ENCODE measurements at regions not wholly inside any gene's neighbourhood (a gene's known extent, or its start where the extent isn't known, plus 50 kb on each side); places are given as distances from the start of the nearest gene placed in this dataset.
"Not testable (repeated sequence)": the region's sequence is repeated elsewhere in the genome, so short reads cannot be mapped to it uniquely, and the experiment has no call there.

DNA sequence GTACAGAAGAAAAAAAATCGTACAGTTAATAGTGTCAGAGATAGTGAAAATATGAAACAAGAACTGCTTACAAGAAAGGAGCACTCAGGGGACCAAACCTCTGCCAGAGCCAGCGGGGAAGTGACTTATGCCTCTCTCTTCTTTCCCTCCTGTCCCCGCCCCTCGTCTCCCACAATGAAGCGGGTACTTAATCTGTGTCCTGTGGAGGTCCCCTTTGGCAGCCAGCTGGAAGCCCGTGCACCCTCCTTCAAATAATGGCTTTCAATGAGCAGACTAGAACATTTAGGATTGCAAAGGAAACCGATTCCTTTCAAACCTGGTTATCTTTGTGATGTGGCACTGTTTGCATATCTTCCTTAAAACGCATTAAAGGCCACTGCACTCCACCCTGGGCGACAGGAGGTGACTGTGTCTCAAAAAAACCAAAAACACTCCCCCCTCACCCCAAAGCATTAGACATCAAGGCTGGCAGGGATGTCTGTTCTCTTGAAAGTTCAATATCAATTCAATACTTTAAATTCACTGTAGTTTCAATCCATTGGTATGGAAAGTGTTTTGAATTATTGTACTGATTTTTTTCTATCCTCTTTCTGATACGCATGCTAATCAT is 51.7 kb downstream of the PPIAL4C start:
- H3K9me3 ChIP-seq; H3K27me3 ChIP-seq (replicated peaks in 1 of 7); DNase-seq; intact Hi-C loops (cut with DNase I; ENCODE audit: low total_unique reads); H3K36me3 ChIP-seq: not testable (repeated sequence)
- H3K4me1 ChIP-seq: peaks cover 0 to 17% (median 8%) of the 10 kb centered on the region in 6 donors
- WGBS, 5 donors: 38 to 68% (median 54%) methylated on average over 2 to 8 of the region's 10 CpGs
- H3K27ac ChIP-seq: peak overlapping the region in 7 of 8 donors; percentile 91 to 96 (median 95)
- peak overlapping the region in 1 of 8 donors; percentile 67 for H3K4me3 ChIP-seq

DNA sequence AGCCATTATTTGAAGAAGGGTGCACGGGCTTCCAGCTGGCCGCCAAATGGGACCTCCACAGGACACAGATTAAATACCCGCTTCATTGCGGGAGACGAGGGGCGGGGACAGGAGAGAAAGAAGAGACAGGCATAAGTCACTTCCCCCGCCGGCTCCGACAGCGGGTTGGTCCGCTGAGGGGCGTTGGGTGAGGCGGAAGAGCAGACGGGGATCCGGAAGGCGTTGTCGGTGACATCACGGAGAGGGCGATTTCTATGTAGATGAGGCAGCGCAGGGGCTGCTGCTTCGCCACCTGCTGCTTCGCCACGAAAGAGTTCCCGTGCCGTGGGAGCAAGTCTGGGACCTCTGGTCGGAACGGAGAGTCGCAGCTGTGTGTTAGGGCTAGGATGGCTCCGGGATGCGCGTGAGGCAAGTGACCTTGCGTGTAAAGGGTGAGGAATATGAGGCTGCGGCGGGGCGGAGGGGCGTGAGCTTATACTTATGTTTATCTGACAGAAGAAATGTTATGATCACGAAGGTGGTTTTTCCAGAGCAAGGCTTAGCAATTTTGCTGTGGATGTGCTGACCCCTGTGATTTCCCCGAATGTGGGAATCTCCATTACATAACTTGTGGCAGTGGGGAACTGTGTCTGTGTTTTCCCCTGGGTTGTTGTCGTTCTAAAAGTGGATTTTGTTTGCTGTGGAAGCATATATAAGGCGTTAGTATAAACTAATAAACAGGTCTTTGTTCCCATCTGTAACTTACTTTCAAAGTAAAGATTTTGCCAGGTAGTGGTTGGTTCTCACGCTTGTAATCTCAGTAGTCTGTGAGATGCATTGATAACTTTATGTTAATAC is 52.9 kb downstream of the PPIAL4C start:
- H3K9me3 ChIP-seq; intact Hi-C loops (cut with DNase I; ENCODE audit: low total_unique reads); H3K36me3 ChIP-seq; H3K27me3 ChIP-seq (replicated peaks in 1 of 7): not testable (repeated sequence)
- TF ChIP-seq, protein P1, sequence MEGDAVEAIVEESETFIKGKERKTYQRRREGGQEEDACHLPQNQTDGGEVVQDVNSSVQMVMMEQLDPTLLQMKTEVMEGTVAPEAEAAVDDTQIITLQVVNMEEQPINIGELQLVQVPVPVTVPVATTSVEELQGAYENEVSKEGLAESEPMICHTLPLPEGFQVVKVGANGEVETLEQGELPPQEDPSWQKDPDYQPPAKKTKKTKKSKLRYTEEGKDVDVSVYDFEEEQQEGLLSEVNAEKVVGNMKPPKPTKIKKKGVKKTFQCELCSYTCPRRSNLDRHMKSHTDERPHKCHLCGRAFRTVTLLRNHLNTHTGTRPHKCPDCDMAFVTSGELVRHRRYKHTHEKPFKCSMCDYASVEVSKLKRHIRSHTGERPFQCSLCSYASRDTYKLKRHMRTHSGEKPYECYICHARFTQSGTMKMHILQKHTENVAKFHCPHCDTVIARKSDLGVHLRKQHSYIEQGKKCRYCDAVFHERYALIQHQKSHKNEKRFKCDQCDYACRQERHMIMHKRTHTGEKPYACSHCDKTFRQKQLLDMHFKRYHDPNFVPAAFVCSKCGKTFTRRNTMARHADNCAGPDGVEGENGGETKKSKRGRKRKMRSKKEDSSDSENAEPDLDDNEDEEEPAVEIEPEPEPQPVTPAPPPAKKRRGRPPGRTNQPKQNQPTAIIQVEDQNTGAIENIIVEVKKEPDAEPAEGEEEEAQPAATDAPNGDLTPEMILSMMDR (IDR thresholded peaks at IDR 0.05 in 8 of 11, conservative IDR thresholded peaks at IDR 0.05 in 3 of 11): peak in 2 of 11 experiments; percentile 15 to 33
- TF ChIP-seq POLR2A (IDR thresholded peaks at IDR 0.05) (peak in 1 of 3 donors; percentile 19), POLR2AphosphoS5 (IDR thresholded peaks at IDR 0.05) (peak; percentile 89 to 96 (median 91))
- DNase-seq: peak; percentile 99
- Histone ChIP-seq H3K4me3 (peak overlapping the region; percentile 25 to 67 (median 36)), H3K27ac (peak overlapping the region; percentile 91 to 96 (median 95)), H3K4me1 (peaks cover 0 to 17% (median 8%) of the 10 kb centered on the region in 6 donors)
- 0 to 1% (median 1%) methylated on average over 37 to 40 of the region's 41 CpGs for WGBS, 5 donors

DNA sequence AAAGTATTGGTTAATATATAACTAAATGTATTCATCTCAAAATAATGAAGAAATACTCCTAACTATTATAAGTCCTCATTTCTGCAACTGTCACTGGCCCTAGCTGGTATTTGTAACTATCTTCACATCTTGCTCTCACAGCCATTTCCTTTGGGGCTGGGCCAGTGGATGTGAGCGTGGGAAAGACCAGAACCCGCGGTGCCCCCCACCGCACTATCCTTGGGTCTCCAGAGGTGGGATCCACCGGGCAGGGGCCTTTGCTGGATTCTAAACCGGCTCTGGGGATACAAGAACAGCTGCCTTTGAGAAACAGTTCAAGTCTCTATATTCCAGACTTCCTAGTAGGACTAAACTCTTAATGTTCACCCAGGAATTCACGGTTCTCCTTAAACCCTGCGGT is 54.8 kb downstream of the PPIAL4C start:
- H3K27me3 ChIP-seq (replicated peaks in 1 of 7); DNase-seq; H3K4me3 ChIP-seq; H3K9me3 ChIP-seq; H3K36me3 ChIP-seq; intact Hi-C loops (cut with DNase I; ENCODE audit: low total_unique reads): not testable (repeated sequence)
- peak overlapping the region in 1 of 8 donors; percentile 28 for H3K27ac ChIP-seq
- 79 to 92% (median 84%) methylated on average over 5 to 8 of the region's 8 CpGs for WGBS, 5 donors
- peaks cover 0 to 13% (median 8%) of the 10 kb centered on the region in 6 donors for H3K4me1 ChIP-seq

DNA sequence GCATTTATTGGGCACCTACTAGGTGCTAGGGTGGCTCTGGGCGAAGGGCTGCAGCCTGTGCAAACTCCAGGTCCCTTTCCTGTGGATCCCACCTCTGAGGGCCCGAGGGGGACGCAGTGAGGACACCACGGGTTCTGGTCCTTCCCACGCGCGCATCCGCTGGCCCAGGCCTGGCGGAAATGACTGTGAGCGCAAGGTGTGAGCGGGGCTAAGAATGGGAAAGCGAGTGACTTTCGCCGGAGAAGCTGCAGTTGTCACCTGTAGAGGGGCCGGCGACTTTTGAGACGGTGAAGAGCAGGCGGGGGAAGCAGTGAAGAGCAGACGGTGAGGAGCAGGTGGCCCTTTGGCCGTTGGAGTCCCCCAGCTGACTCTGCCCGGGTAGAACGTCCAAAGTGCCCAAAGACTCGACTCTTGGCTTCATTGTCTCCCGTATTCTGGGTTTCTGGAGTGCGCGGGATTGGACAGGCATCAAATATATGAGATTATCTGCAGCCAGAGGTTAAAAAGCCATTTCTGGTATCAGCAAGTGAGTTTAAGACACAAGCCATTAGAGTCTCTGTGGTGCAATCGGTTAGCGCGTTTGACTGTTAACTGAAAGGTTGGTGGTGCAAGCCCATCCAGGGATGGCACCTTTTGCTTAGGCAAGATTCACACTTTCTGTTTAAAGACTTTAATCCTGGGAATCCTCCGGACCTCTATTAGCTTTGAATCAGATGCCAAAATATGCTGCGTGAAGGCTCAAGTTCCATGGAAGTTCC is 55.4 kb downstream of the PPIAL4C start:
- H3K36me3 ChIP-seq; H3K9me3 ChIP-seq; H3K4me3 ChIP-seq; H3K27me3 ChIP-seq (replicated peaks in 1 of 7); intact Hi-C loops (cut with DNase I; ENCODE audit: low total_unique reads): not testable (repeated sequence)
- peak overlapping the region in 1 of 8 donors; percentile 28 for H3K27ac ChIP-seq
- 78 to 93% (median 89%) methylated on average over 21 to 29 of the region's 31 CpGs for WGBS, 5 donors
- peak; percentile 75 for DNase-seq
- peaks cover 0 to 13% (median 6%) of the 10 kb centered on the region in 6 donors for H3K4me1 ChIP-seq

DNA sequence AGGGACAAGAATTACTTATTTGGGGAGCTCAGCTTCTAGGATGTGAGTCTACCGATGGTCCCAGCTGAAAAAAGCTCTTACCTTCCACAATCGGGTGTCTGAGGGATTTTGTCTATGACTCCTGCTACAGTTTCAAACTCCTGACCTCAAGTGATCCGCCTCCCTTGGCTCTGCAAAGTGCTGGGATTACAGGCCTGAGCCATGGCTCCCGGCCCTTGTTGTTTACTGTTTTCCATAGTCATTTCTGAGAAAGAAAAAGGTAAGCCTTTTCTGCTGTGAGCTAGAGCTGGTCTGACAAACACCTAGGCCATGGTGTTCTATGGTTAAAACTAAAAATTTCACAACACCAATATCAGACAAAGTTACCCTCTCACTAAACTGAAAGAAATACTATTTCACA is 57.5 kb downstream of the PPIAL4C start:
- H3K27ac ChIP-seq; intact Hi-C loops (cut with DNase I; ENCODE audit: low total_unique reads); H3K27me3 ChIP-seq (replicated peaks in 1 of 7); DNase-seq; H3K9me3 ChIP-seq; H3K4me1 ChIP-seq; H3K4me3 ChIP-seq; H3K36me3 ChIP-seq: not testable (repeated sequence)
- WGBS, 5 donors: 84 to 98% (median 88%) methylated on average over 4 of the region's 4 CpGs

DNA sequence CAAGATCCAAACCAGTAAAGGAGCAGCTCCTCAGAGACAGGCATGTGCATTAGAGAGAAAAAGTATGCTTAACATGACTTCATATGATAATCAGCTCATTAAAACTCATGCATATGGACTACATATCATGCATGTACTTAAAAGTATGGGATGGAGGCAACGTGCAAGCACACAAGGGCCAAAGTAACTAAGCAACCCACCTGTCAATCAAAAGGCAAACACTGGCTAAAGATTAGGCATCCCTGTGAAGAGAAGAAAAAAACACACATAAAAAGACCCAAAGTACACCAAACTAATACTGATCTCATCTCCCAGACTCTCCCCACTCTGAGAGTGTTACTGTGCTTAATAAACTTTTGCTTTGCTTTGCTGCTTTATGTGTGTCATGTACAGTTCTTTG is 61.2 kb downstream of the PPIAL4C start:
- H3K4me3 ChIP-seq; DNase-seq; H3K4me1 ChIP-seq; H3K27me3 ChIP-seq (replicated peaks in 1 of 7); H3K9me3 ChIP-seq; H3K36me3 ChIP-seq; intact Hi-C loops (cut with DNase I; ENCODE audit: low total_unique reads); H3K27ac ChIP-seq: not testable (repeated sequence)
- 63 to 90% (median 68%) methylated on average over 1 of the region's 1 CpG for WGBS, 5 donors

All from spleen (tissue), 11 donors.